SK-N-MC (cell line): ENCODE measurements at regions not wholly inside any gene's neighbourhood (a gene's known extent, or its start where the extent isn't known, plus 50 kb on each side); places are given as distances from the start of the nearest gene placed in this dataset.

Experiments
- EZH2 ChIP-seq: fragments of 200-600 bp; sonication (generic); IDR thresholded peaks from one replicate; pipeline ENCODE4 v1.6.1; 2017; ENCODE audit warnings: antibody characterized with exemption
- FOXP2 ChIP-seq: optimal IDR thresholded peaks from 2 replicates; pipeline ENCODE3; 2011; ENCODE audit warnings: mild to moderate bottlenecking, moderate library complexity; ENCODE audit not compliant: insufficient read depth; ENCODE audit errors: extremely low read length, control extremely low read depth
- POLR2AphosphoS5 ChIP-seq: IDR thresholded peaks from 2 replicates; pipeline ENCODE4 v1.6.1; 2012; ENCODE audit warnings: mild to moderate bottlenecking, low read depth, low read length, borderline replicate concordance

- no peak for TF ChIP-seq POLR2AphosphoS5
- no peak for TF ChIP-seq EZH2
- no peak for TF ChIP-seq FOXP2
Observed at GRCh38 chr6:95846652-95847051, 169.1 kb upstream of the FUT9 start.
